HUES64 (cell line): ENCODE measurements at regions not wholly inside any gene's neighbourhood (a gene's known extent, or its start where the extent isn't known, plus 50 kb on each side); places are given as distances from the start of the nearest gene placed in this dataset.

Experiments
- H3K27ac ChIP-seq: 2 replicates; pipeline ENCODE4 v1.7.0; 2013; ENCODE audit warnings: low read depth, low read length, inconsistent platforms
- H3K27me3 ChIP-seq: 2 replicates; pipeline ENCODE4 v1.6.1; 2013; ENCODE audit warnings: mild to moderate bottlenecking, low read length; ENCODE audit not compliant: insufficient read depth
- H3K36me3 ChIP-seq: 2 replicates; pipeline ENCODE4 v1.6.1; 2013; ENCODE audit warnings: mild to moderate bottlenecking, low read length; ENCODE audit not compliant: insufficient read depth
- H3K4me1 ChIP-seq: 2 replicates; pipeline ENCODE4 v1.6.1; 2013; ENCODE audit warnings: mild to moderate bottlenecking, low read length, moderate library complexity; ENCODE audit not compliant: insufficient read depth
- H3K4me3 ChIP-seq: 2 replicates; pipeline ENCODE4 v1.5.1; 2013; ENCODE audit warnings: mild to moderate bottlenecking, low read length, moderate library complexity
- H3K9ac ChIP-seq: 2 replicates; pipeline ENCODE4 v1.6.1; 2013; ENCODE audit warnings: mild to moderate bottlenecking, low read depth, low read length
- H3K9me3 ChIP-seq: 2 replicates; pipeline ENCODE4 v1.6.1; 2013; ENCODE audit warnings: low read depth, low read length; ENCODE audit not compliant: insufficient read depth
- WGBS: fragments of 150-250, 120-280 bp; methylation state at CpG from one replicate; pipeline ENCODE4 v1.1.7; 2013; ENCODE audit warnings: missing lambda C conversion rate; 5-methylcytosine and 5-hydroxymethylcytosine counted together

DNA sequence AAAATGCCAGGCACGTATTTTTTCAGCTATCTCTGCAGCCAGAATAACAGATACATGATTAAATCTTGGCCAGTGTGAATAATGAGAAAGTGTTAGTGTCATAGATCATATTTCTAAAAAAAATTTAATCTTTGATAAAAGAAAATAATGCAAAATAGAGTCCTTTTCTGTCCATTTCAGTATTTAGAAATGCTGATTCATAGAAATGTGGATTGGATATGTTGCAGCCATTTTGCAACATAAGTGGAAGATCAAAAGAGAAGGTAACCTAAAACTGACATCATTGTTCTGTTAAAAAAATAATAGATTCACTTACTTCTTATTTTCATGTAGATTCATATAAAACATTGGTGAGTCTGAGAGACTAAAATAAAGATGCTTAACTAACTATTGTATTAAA is 1010.3 kb downstream of the LRFN5 start:
- no peak overlapping the region for H3K27ac ChIP-seq
- no peaks in the 10 kb centered on the region for H3K4me1 ChIP-seq
- H3K27me3 ChIP-seq: no peaks in the 10 kb centered on the region
- H3K9me3 ChIP-seq: no peaks in the 10 kb centered on the region
- H3K36me3 ChIP-seq: no peaks in the 10 kb centered on the region
- WGBS: 100% methylated on average over 1 of the region's 1 CpG
- H3K9ac ChIP-seq: no peak overlapping the region
- H3K4me3 ChIP-seq: no peak overlapping the region

DNA sequence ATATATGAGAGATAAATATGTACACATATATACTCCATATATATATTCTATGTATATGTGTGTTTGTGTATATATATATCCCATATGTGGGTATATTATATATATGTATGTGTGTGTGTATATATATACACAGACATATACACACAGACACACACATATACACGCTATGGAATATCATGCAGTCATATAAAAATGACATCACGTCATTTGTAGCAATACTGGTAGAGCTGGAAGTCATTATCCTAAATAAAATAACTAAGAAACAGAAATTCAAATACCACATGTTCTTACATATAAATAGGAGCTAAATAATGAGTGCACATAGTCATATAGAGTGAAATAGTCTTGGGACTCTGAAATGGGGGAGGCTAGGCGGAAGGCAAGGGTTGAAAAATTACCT is 1000.2 kb downstream of the LRFN5 start:
- Histone ChIP-seq H3K4me3 (no peak overlapping the region), H3K27ac (no peak overlapping the region), H3K9me3 (no peaks in the 10 kb centered on the region), H3K9ac (no peak overlapping the region), H3K36me3 (no peaks in the 10 kb centered on the region), H3K4me1 (no peaks in the 10 kb centered on the region), H3K27me3 (no peaks in the 10 kb centered on the region)
- 100% methylated on average over 2 of the region's 3 CpGs for WGBS

DNA sequence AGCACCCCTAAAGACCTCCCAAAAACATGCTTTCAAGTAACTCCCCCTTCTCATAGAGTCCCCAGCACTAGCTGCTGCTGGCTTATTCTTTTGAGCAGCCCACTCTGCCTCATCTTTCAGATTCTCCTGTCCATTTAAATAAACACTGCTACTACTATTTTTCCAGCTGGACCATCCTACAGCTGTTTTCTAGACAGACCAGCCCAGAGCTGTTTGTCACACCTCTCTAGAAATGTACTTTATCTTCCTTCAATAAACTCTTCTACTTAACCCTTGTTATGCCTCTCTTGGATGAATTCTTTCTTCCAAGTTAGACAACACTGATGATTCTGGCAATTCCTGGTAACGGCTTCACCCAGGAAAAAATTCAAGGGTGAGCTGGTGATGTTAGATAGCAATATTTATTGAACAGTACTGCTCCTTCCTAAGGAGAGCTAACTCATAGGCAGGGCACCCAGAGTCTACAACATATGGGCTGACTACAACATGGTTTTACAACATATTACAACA is 995.7 kb downstream of the LRFN5 start:
- Histone ChIP-seq H3K4me3 (no peak overlapping the region), H3K27ac (no peak overlapping the region), H3K9ac (no peak overlapping the region), H3K36me3 (no peaks in the 10 kb centered on the region), H3K27me3 (no peaks in the 10 kb centered on the region), H3K9me3 (no peaks in the 10 kb centered on the region), H3K4me1 (no peaks in the 10 kb centered on the region)
- WGBS: 100% methylated on average over 1 of the region's 1 CpG

DNA sequence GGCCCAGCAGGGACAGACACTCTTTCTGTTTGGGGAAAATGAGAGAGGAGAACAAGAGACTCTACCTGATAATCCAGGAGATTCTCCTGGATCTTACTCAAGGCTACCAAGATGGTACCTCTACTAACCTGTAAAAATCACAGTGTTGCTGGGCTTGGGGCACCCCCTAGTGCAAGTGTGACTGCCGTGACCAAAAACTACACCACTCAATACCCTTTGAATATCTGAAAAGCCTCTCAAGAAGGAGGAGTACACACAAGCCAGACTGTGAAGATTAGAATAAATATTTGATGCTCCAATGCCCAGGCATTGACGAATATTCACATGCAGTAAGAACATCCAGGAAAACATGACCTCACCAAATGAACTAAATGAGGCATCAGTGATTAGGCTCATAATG is 965.4 kb downstream of the LRFN5 start:
- Histone ChIP-seq H3K4me1 (no peaks in the 10 kb centered on the region), H3K9ac (no peak overlapping the region), H3K36me3 (no peaks in the 10 kb centered on the region), H3K9me3 (peaks cover 50% of the 10 kb centered on the region), H3K27ac (no peak overlapping the region), H3K27me3 (no peaks in the 10 kb centered on the region), H3K4me3 (no peak overlapping the region)
- WGBS: 93% methylated on average over 2 of the region's 2 CpGs

DNA sequence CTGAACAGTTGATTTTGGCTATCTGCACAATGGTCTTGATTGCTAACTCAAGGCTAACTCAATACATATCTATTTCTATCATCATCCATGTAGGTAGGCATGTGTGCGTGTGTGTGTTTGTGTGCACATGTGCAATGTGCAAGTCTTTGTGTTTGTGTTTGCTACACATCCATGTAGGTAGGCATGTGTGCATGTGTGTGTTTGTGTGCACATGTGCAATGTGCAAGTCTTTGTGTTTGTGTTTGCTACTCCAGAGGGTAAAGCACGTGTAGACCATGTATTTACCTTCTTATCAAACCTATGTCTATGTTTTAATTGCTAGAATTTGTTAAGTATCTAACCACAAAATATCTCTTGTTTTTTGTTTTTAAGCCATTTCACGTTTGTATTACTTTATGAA is 962.6 kb downstream of the LRFN5 start:
- no peaks in the 10 kb centered on the region for H3K36me3 ChIP-seq
- H3K27ac ChIP-seq: no peak overlapping the region
- WGBS: 100% methylated on average over 1 of the region's 3 CpGs
- H3K9ac ChIP-seq: no peak overlapping the region
- H3K4me1 ChIP-seq: no peaks in the 10 kb centered on the region
- no peak overlapping the region for H3K4me3 ChIP-seq
- H3K27me3 ChIP-seq: no peaks in the 10 kb centered on the region
- H3K9me3 ChIP-seq: peaks cover 35% of the 10 kb centered on the region

DNA sequence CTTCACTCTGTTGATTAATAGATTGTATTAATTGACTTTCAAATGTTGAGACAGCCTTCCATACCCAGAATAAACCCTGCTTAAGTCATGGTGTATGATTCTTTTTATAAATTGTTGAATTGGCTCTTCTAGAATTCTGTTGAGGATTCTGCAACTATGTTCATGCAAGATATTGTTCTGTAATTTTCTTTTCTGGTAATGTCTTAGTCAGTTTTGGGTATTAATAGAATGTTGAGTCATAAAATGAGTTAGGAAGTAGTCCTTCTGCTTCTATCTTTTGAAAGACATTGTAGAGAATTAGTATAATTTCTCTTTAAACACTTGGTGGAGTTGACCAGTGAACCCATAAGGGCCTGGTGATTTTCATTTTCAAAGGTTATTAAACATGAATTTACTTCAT is 958.9 kb downstream of the LRFN5 start:
- H3K4me3 ChIP-seq: no peak overlapping the region
- no peaks in the 10 kb centered on the region for H3K27me3 ChIP-seq
- no peaks in the 10 kb centered on the region for H3K4me1 ChIP-seq
- no peaks in the 10 kb centered on the region for H3K36me3 ChIP-seq
- no peak overlapping the region for H3K27ac ChIP-seq
- peaks cover 10% of the 10 kb centered on the region for H3K9me3 ChIP-seq
- H3K9ac ChIP-seq: no peak overlapping the region

DNA sequence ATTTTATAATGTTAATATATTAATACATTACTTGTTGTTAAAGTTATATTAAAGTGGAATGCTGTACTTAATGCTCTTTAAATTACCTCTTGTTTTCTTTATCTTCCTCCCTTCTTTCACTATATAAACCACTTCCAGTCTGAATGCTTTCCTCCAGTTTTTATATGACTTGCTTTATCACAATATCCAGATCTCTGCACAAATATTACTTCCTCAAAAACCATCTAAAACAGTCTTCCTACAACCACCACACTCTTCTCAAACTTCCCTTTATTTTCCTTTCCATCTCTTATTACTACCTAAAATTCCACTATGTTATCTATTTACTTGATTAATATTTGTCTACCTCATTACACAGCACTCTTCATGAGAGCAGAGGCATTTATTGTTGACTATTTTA is 956.6 kb downstream of the LRFN5 start:
- Histone ChIP-seq H3K9me3 (no peaks in the 10 kb centered on the region), H3K27ac (no peak overlapping the region), H3K27me3 (no peaks in the 10 kb centered on the region), H3K36me3 (no peaks in the 10 kb centered on the region), H3K4me1 (no peaks in the 10 kb centered on the region), H3K9ac (no peak overlapping the region), H3K4me3 (no peak overlapping the region)

DNA sequence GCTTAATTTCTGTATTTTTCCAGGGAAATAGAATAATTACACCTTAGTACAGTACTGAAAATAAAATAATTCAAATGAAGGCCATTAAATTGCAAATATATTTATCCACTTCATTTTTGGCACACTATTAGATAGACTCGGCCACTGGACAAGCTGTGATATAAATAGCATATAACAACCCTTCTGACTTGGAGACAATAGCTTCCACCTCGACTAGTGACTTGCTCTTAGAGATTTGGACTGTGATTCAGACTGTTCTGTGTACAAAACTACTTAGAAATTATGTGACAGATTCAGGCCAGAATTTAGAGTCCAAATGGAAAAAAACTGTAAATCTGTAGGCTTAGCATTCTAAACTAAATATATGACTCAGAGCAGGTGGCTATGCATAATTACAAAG is 949.9 kb downstream of the LRFN5 start:
- Histone ChIP-seq H3K36me3 (no peaks in the 10 kb centered on the region), H3K4me1 (no peaks in the 10 kb centered on the region), H3K27ac (no peak overlapping the region), H3K9ac (no peak overlapping the region), H3K27me3 (no peaks in the 10 kb centered on the region), H3K4me3 (no peak overlapping the region), H3K9me3 (no peaks in the 10 kb centered on the region)
- WGBS: 90% methylated on average over 2 of the region's 2 CpGs

DNA sequence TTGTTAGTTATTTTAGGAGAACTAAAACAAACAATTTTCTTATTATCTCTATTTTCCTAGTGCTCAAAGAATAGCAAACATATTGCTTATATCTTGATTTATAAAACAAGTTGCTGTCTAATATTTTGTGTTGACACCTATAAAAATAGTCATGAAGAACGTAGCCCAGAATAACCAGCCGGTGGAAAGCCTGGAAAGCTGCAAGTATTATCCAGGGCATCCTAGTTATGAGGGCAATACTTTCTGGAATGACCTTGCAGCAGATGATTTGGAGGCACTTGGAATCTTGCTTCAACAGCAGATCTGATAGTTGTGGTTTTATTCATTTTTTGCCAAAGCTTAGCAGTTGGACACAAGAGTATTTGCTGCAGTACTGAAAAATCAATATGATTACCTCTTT is 948.7 kb downstream of the LRFN5 start:
- no peak overlapping the region for H3K27ac ChIP-seq
- H3K4me1 ChIP-seq: no peaks in the 10 kb centered on the region
- no peaks in the 10 kb centered on the region for H3K27me3 ChIP-seq
- H3K9me3 ChIP-seq: no peaks in the 10 kb centered on the region
- 96% methylated on average over 2 of the region's 2 CpGs for WGBS
- no peaks in the 10 kb centered on the region for H3K36me3 ChIP-seq
- H3K9ac ChIP-seq: no peak overlapping the region
- no peak overlapping the region for H3K4me3 ChIP-seq

DNA sequence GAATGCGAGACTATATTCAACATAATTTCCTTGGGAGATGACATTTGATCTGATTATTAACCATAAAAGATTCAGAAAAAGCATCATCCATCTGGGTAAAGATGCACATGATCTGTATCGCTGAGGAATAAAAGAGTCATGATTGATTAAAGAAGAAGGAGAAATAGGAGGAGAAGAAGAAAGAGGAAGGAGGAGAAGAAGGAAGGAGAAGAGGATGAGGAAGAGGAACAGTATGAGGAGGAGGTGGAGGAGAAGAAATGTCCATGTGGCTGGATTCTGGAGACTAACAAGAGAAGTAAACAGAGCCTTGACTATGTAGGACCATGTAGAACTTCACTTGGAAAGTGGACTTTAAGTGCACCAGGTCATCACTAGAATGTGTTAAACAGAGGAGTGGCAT is 947.4 kb downstream of the LRFN5 start:
- 96% methylated on average over 1 of the region's 2 CpGs for WGBS

DNA sequence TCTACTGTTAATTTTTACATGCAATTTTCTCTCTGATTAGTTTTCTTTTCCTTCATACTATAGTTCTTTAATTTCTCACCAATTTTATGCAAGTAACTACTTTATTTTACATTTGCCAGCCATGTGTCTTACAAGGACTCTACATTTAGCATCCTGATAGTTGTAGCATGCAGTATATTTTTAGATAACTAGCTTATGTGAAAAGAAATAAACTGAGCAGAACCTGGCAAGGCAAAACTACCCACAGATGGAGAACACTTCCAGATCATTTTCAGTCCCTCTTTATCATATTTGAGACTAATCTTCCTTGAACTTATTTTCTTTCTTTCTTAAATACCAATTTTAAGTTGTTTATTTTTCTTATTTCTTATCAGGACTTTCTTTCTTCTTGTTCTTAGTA is 943.6 kb downstream of the LRFN5 start:
- Histone ChIP-seq H3K27me3 (no peaks in the 10 kb centered on the region), H3K27ac (no peak overlapping the region), H3K9ac (no peak overlapping the region), H3K4me3 (no peak overlapping the region), H3K9me3 (no peaks in the 10 kb centered on the region), H3K36me3 (no peaks in the 10 kb centered on the region), H3K4me1 (no peaks in the 10 kb centered on the region)

More for the DNA sequence above, 947.4 kb downstream of the LRFN5 start:
- no peak overlapping the region for H3K4me3 ChIP-seq
- H3K36me3 ChIP-seq: no peaks in the 10 kb centered on the region
- H3K9ac ChIP-seq: no peak overlapping the region
- H3K4me1 ChIP-seq: no peaks in the 10 kb centered on the region
- H3K9me3 ChIP-seq: no peaks in the 10 kb centered on the region
- H3K27ac ChIP-seq: no peak overlapping the region
- H3K27me3 ChIP-seq: no peaks in the 10 kb centered on the region

DNA sequence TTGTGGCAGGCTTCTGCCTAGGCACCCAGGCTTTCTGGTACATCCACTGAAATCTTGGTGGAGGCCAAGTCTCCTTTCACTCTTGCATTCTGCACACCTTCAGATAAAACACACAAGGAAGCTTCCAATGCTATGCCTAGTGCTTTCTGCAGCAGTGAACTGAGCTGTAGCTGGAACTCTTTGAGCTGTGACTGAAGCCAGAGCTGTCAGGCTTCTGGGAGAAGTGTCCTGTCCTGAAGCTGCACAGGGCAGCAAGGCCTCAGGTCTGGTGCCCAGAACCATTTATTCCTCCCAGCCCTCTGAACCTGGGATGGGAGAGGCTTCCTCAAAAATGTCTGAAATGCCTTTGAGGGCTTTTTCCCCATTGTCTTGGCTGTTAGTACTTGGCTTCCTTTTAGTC is 941.7 kb downstream of the LRFN5 start:
- H3K36me3 ChIP-seq: no peaks in the 10 kb centered on the region
- H3K4me1 ChIP-seq: no peaks in the 10 kb centered on the region
- no peak overlapping the region for H3K27ac ChIP-seq
- no peak overlapping the region for H3K9ac ChIP-seq
- H3K27me3 ChIP-seq: no peaks in the 10 kb centered on the region
- H3K4me3 ChIP-seq: no peak overlapping the region
- H3K9me3 ChIP-seq: no peaks in the 10 kb centered on the region
